ENCODE measurements at regions not wholly inside any gene's neighbourhood (a gene's known extent, or its start where the extent isn't known, plus 50 kb on each side); places are given as distances from the start of the nearest gene placed in this dataset.
"Not testable (repeated sequence)": the region's sequence is repeated elsewhere in the genome, so short reads cannot be mapped to it uniquely, and the experiment has no call there.

DNA sequence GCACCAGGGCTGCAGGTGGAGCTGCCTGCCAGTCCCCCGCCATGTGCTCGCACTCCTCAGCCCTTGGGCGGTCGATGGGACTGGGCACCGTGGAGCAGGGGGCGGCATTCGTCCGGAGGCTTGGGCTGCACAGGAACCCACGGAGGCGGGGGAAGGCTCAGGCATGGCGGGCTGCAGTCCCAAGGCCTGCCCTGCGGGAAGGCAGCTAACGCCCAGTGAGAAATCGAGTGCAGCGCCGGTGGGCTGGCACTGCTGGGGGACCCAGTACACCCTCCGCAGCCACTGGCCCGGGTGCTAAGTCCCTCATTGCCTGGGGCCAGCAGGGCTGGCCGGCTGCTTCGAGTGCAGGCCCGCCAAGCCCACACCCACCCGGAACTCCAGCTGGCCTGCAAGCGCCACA is 130.5 kb upstream of the RXFP2 start:
- DNase-seq (ENCODE audit: low spot score) = not testable (repeated sequence)

- DNase-seq (ENCODE audit: low spot score) = no peak
These were observed 128.9 kb upstream of the RXFP2 start for GRCh38 chr13:31610270-31610998.

DNA sequence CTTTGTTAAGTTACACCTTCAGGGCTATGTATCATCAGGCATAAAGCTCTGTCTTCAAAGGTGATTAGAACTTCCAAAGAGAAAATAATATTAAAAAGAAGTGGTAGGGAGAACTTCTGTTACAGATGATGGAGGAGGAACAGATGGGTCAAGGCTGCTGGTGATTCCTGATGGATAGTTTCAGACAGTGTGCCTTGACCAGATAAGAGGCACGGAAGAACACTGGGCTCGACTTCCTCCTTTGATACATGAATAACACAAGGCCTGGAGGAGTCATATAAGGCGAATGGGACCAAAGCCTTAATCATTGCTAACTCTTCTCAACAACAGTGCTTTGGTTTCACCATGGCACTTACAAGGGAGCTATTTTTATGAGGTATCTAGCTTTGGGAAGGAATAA is 128.1 kb upstream of the RXFP2 start:
- DNase-seq (ENCODE audit: low spot score) = no peak

GRCh38 chr13:31614073-31614472 is 125.3 kb upstream of the RXFP2 start:
- DNase-seq (ENCODE audit: low spot score) = no peak

DNA sequence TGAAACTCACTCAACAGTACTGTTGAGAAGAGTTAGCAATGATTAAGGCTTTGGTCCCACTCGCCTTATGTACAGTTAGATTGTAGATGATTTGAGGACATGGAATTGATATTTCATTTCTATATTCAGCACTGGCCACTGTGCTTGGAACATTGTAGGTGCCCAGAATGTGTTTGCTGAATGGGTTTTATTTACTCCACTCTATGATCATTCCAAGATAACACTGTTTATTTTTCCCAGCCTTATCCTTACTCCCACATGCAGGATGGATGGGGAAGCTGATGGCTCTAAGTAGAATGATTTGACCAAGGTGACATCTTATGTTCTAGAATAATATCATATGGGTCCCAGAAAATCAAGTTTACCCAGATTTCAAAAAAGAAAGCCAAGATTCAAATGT is 124.6 kb upstream of the RXFP2 start:
- DNase-seq (ENCODE audit: low spot score) = no peak

- no peak for DNase-seq (ENCODE audit: low spot score)
These were observed 114.2 kb upstream of the RXFP2 start for GRCh38 chr13:31625115-31625514.

- DNase-seq (ENCODE audit: low spot score) = no peak
These were observed 112.1 kb upstream of the RXFP2 start for GRCh38 chr13:31627097-31627845.

- no peak for DNase-seq (ENCODE audit: low spot score)
These were observed 110.1 kb upstream of the RXFP2 start for GRCh38 chr13:31629085-31629780.

DNA sequence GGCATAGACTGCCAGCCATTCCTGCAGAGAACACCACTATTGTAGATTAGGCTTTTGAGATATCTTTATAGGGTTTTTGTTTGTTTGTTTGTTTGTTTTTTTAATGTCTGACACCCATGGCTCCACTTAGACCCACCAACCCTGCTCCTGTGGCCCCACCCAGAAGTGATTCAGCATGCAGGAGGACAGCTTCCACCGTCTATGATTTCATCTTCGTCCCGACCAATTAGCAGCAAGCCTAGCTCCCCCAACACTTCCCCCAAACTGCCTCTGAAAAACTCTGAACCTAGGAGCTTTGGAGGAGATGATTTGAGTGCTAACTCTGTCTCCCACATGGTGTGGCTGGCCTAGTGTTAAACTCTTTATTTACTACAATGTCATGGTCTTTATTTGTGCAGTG is 108.3 kb upstream of the RXFP2 start:
- no peak for DNase-seq (ENCODE audit: low spot score)

DNA sequence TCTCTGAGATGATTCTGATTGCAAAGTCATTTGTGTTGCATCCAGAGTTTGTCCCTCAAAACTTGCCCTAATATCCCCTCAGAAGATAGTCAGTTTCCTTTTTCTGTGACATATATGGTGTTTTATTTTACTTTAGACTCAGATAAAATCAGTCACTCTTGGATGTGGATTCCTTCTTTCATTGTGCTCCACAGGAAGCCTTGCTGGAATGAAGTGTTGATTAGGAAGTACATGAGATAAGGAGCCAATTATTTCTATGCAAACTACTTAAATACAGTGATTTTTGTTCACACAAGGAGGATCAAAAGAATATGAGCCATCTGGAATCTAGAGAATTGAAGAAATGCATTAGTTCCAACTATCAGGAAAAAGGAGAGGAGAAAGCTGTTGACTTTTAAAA is 107.6 kb upstream of the RXFP2 start:
- no peak for DNase-seq (ENCODE audit: low spot score)

DNA sequence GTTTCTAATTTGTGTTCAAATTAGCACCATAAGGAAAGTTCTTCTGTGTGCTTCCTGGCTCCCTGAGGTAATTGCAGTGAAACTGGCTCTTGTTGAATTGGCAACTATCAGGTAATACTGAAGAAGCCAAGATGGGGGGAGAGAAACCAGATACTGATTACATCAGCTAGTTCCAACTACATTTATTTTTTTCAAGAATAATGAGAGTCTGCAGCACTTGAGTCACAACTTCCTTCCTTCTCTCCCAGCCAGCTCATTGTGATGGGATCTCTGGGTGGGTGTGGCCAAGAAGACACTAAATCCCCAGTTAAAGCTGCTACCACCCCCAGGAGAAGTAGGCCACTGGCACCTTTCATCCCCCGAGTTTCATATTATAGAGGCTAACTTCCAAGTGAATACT is 100.7 kb upstream of the RXFP2 start:
- no peak for DNase-seq (ENCODE audit: low spot score)

DNA sequence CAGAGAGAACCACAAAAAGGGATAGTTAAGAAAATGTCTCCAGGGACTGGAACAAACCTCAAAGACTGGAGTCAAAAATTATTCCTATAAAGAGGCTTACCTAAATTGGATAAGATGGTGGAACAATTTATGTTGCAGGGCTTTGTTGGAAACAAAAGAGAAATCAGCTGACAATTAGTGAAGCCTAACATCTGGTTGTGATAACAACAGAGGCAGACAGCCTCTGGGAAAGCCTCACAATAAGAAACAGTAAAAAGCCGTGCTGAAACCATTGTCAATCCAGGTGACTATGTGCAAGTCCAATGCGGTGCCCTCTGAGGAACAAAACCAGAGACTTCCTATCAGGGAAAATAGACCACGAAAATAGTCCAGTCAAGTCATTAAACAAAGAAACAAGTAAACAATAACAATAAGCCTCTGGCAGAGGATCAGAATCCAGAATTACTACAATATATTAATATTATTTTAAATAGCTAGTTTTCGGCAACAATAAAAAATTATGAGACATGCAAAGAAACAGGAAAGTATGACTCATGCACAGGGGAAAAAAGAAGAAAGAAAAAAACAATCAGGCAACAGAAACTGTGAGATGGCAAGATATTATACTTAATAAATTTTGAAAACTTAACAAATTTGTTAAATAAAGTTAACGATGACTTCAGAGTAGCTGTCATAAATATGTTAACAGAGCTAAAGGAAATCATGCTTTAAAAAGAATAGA is 99.7 kb upstream of the RXFP2 start:
- DNase-seq (ENCODE audit: low spot score) = no peak

DNA sequence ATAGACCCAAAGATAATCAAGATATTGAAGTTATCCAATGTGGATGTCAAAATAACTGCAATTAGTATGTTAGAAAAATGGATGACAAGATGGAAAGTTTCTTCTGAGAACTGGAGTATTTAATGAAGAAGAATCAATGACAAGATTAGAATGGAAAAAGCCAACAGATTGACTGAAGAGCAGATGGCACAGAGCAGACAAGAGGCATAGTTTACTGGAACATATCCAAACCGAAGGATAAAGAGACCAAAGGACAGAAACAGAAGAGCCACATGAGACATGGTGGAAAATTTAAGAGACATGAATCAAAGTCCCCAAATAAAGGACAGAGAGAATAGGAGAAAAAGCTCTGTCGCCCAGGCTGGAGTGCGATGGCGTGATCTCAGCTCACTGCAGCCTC is 89.6 kb upstream of the RXFP2 start:
- no peak for DNase-seq (ENCODE audit: low spot score)

- DNase-seq (ENCODE audit: low spot score) = no peak
These were observed 85.6 kb upstream of the RXFP2 start for GRCh38 chr13:31653730-31654129.

- DNase-seq (ENCODE audit: low spot score) = no peak
These were observed 75.3 kb upstream of the RXFP2 start for GRCh38 chr13:31663880-31664585.

DNA sequence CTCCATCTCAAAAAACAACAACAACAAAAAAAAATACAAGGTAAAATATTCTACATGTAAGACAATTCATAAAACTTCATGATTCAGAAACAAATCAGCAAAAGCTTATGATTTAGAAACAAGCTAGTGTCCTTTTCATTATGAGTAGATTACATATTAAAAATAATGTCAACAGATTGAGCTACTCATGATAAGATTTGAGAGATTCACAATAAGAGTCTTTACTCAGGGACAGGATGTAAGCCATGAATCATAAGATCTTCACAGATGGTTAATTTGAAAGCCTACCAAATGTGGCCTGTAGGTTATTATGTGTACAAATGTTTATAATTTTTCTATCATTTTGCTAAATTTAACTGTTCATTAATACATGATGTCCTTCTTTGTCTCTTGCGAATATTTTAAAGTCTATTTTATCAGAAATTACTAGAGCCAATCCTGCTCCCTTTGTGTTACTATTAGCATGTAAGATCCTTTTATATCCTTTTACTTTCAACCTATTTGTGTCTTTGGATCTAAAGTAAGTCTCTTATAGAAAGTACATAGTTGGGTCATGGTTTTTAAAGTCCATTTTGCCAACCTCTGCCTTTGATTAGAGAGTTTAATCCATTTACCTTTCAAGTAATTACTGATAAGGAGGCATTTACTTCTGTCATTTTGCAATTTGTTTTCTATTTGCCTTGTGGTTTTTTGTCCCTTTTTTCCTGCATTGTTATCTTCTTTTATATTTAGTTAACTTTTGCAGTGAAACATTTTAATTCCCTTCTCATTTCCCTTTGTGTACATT is 68.3 kb upstream of the RXFP2 start:
- DNase-seq (ENCODE audit: low spot score) = no peak

GRCh38 chr13:31674051-31674450 is 65.3 kb upstream of the RXFP2 start:
- DNase-seq (ENCODE audit: low spot score) = no peak

DNA sequence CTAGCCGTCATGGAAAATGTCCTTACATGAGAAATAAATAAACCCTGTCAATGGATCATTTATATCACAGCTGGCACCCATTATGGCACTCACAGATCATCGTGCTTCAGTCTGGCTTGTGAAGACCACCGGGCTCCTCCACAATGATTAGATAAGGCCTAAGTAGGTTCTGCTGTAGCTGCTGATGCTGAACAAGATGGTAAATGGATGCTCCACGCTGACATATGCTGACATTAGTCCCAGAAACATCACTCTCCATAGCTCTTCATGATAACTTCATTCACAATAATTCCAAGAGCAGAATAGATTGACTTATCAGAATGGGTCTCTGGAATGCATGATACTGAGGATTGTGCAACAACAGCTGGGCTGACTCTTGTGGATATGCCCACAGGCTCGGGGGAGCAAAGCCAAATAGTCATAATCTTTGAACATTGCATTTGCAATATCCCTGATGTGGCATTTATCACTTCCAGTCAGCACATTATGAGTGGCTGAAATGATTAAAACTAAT is 63.8 kb upstream of the RXFP2 start:
- no peak for DNase-seq (ENCODE audit: low spot score)

GRCh38 chr13:31681133-31681532 is 58.2 kb upstream of the RXFP2 start:
- DNase-seq (ENCODE audit: low spot score) = no peak

- no peak for DNase-seq (ENCODE audit: low spot score)
These were observed 54.9 kb upstream of the RXFP2 start for GRCh38 chr13:31684466-31684865.
